Liver (tissue), 3 donors: ENCODE measurements at regions not wholly inside any gene's neighbourhood (a gene's known extent, or its start where the extent isn't known, plus 50 kb on each side); places are given as distances from the start of the nearest gene placed in this dataset.

ENCODE experiments used
- EGR1 ChIP-seq, 2 donors: IDR thresholded peaks; 2 replicates each; pipeline ENCODE4 v1.6.1; 2016 to 2018; ENCODE audit warnings: antibody characterized with exemption in 2 of 2, low read depth in 2 of 2
- MAX ChIP-seq: IDR thresholded peaks from 2 replicates; pipeline ENCODE4 v1.6.1; 2016; ENCODE audit warnings: antibody characterized with exemption
- RAD21 ChIP-seq, 2 donors: IDR thresholded peaks; 2 replicates each; pipeline ENCODE4 v1.6.1; 2016; ENCODE audit warnings: antibody characterized with exemption in 2 of 2, mild to moderate bottlenecking in 2 of 2
- SP1 ChIP-seq: IDR thresholded peaks from 2 replicates; pipeline ENCODE4 v1.6.1; 2018; ENCODE audit warnings: antibody characterized with exemption, mild to moderate bottlenecking
- TF ChIP-seq, protein P1 (sequence below): fragments of 150-350 bp; IDR thresholded peaks from 2 replicates; pipeline ENCODE4 v1.5.1; 2017; ENCODE audit warnings: improper control_type of control experiment, low read depth, low read length; ENCODE audit not compliant: missing input control
- TF ChIP-seq, protein P2 (sequence below): IDR thresholded peaks from 2 replicates; pipeline ENCODE4 v1.6.1; 2016; ENCODE audit warnings: antibody characterized with exemption, mild to moderate bottlenecking
- donor health status: healthy.
- donor health status: healthy.

- TF ChIP-seq, protein P1, sequence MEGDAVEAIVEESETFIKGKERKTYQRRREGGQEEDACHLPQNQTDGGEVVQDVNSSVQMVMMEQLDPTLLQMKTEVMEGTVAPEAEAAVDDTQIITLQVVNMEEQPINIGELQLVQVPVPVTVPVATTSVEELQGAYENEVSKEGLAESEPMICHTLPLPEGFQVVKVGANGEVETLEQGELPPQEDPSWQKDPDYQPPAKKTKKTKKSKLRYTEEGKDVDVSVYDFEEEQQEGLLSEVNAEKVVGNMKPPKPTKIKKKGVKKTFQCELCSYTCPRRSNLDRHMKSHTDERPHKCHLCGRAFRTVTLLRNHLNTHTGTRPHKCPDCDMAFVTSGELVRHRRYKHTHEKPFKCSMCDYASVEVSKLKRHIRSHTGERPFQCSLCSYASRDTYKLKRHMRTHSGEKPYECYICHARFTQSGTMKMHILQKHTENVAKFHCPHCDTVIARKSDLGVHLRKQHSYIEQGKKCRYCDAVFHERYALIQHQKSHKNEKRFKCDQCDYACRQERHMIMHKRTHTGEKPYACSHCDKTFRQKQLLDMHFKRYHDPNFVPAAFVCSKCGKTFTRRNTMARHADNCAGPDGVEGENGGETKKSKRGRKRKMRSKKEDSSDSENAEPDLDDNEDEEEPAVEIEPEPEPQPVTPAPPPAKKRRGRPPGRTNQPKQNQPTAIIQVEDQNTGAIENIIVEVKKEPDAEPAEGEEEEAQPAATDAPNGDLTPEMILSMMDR = no peak
- TF ChIP-seq, protein P2, sequence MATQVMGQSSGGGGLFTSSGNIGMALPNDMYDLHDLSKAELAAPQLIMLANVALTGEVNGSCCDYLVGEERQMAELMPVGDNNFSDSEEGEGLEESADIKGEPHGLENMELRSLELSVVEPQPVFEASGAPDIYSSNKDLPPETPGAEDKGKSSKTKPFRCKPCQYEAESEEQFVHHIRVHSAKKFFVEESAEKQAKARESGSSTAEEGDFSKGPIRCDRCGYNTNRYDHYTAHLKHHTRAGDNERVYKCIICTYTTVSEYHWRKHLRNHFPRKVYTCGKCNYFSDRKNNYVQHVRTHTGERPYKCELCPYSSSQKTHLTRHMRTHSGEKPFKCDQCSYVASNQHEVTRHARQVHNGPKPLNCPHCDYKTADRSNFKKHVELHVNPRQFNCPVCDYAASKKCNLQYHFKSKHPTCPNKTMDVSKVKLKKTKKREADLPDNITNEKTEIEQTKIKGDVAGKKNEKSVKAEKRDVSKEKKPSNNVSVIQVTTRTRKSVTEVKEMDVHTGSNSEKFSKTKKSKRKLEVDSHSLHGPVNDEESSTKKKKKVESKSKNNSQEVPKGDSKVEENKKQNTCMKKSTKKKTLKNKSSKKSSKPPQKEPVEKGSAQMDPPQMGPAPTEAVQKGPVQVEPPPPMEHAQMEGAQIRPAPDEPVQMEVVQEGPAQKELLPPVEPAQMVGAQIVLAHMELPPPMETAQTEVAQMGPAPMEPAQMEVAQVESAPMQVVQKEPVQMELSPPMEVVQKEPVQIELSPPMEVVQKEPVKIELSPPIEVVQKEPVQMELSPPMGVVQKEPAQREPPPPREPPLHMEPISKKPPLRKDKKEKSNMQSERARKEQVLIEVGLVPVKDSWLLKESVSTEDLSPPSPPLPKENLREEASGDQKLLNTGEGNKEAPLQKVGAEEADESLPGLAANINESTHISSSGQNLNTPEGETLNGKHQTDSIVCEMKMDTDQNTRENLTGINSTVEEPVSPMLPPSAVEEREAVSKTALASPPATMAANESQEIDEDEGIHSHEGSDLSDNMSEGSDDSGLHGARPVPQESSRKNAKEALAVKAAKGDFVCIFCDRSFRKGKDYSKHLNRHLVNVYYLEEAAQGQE = no peak
- no peak for TF ChIP-seq MAX
- no peak for TF ChIP-seq SP1
- TF ChIP-seq EGR1 (IDR thresholded peaks at IDR 0.05; ENCODE audit: low read depth in 2 of 2) = no peak
- TF ChIP-seq RAD21 (IDR thresholded peaks at IDR 0.05) = no peak
Observed at GRCh38 chr3:162629372-162629771, 1132.8 kb downstream of the OTOL1 start.
